Mammary epithelial cell (primary cell): ENCODE measurements at regions not wholly inside any gene's neighbourhood (a gene's known extent, or its start where the extent isn't known, plus 50 kb on each side); places are given as distances from the start of the nearest gene placed in this dataset.

Experiments
- CTCF ChIP-seq, 2 donors: IDR thresholded peaks in 1 of 2; conservative IDR thresholded peaks in 1 of 2; 2 replicates each; pipeline ENCODE4 v1.5.1; 2011 to 2012; ENCODE audit warnings: inconsistent platforms in 2 of 2, low read length in 2 of 2, mild to moderate bottlenecking in 2 of 2, control low read depth in 1 of 2, low read depth in 1 of 2; ENCODE audit not compliant: insufficient read depth in 1 of 2; ENCODE audit errors: extremely low read depth in 1 of 2
- EZH2 ChIP-seq: IDR thresholded peaks from 2 replicates; pipeline ENCODE4 v1.6.1; 2012; ENCODE audit warnings: low read length, inconsistent platforms, borderline replicate concordance

GRCh38 chr5:39811381-39811780 lies 386.6 kb upstream of the DAB2 start:
- no peak for TF ChIP-seq EZH2
- TF ChIP-seq CTCF (conservative IDR thresholded peaks at IDR 0.05 in 1 of 2, IDR thresholded peaks at IDR 0.05 in 1 of 2; ENCODE audit: extremely low read depth in 1 of 2, insufficient read depth in 1 of 2, low read depth in 1 of 2, low read length in 2 of 2), result no peak
